MV-4-11 (cell line): ENCODE measurements at regions not wholly inside any gene's neighbourhood (a gene's known extent, or its start where the extent isn't known, plus 50 kb on each side); places are given as distances from the start of the nearest gene placed in this dataset.
A peak's percentile ranks its signal among the peaks of the same experiment; 100 is the strongest.
"Not testable (repeated sequence)": the region's sequence is repeated elsewhere in the genome, so short reads cannot be mapped to it uniquely, and the experiment has no call there.

Experiments
- DNase-seq: peaks from one replicate; lab custom pipeline; 2025; lab: John Stamatoyannopoulos, UW

- no peak for DNase-seq
Measured at GRCh38 chr6:119879731-119880130, 530.2 kb upstream of the MAN1A1 start.

- DNase-seq: no peak
Measured at GRCh38 chr6:119874381-119874780, 524.8 kb upstream of the MAN1A1 start.

GRCh38 chr6:119873107-119873506, 523.5 kb upstream of the MAN1A1 start:
- DNase-seq: no peak

GRCh38 chr6:119871520-119871919, 522.0 kb upstream of the MAN1A1 start:
- DNase-seq: no peak

- DNase-seq: no peak
Measured at GRCh38 chr6:119865466-119866350, 516.1 kb upstream of the MAN1A1 start.

GRCh38 chr6:119862719-119863118, 513.2 kb upstream of the MAN1A1 start:
- DNase-seq: no peak

- no peak for DNase-seq
Measured at GRCh38 chr6:119858901-119859300, 509.3 kb upstream of the MAN1A1 start.

GRCh38 chr6:119856136-119856535, 506.6 kb upstream of the MAN1A1 start:
- peak; percentile 25 for DNase-seq

- DNase-seq: no peak
Measured at GRCh38 chr6:119848696-119849095, 499.1 kb upstream of the MAN1A1 start.

- no peak for DNase-seq
Measured at GRCh38 chr6:119845161-119845560, 495.6 kb upstream of the MAN1A1 start.

GRCh38 chr6:119844387-119844786, 494.8 kb upstream of the MAN1A1 start:
- no peak for DNase-seq

GRCh38 chr6:119842191-119842590, 492.6 kb upstream of the MAN1A1 start:
- no peak for DNase-seq

- DNase-seq: no peak
Measured at GRCh38 chr6:119838043-119838442, 488.5 kb upstream of the MAN1A1 start.

GRCh38 chr6:119834418-119834817, 484.9 kb upstream of the MAN1A1 start:
- DNase-seq: no peak

- no peak for DNase-seq
Measured at GRCh38 chr6:119832411-119832810, 482.9 kb upstream of the MAN1A1 start.

- DNase-seq: no peak
Measured at GRCh38 chr6:119830494-119831295, 481.1 kb upstream of the MAN1A1 start.

GRCh38 chr6:119830069-119830468, 480.5 kb upstream of the MAN1A1 start:
- DNase-seq: no peak

GRCh38 chr6:119829499-119829898, 479.9 kb upstream of the MAN1A1 start:
- DNase-seq: not testable (repeated sequence)

- DNase-seq: no peak
Measured at GRCh38 chr6:119829006-119829405, 479.4 kb upstream of the MAN1A1 start.

GRCh38 chr6:119821380-119821779, 471.8 kb upstream of the MAN1A1 start:
- no peak for DNase-seq

- no peak for DNase-seq
Measured at GRCh38 chr6:119818876-119819275, 469.3 kb upstream of the MAN1A1 start.

GRCh38 chr6:119814609-119815400, 465.2 kb upstream of the MAN1A1 start:
- DNase-seq: no peak
